H7 (cell line): ENCODE measurements at regions not wholly inside any gene's neighbourhood (a gene's known extent, or its start where the extent isn't known, plus 50 kb on each side); places are given as distances from the start of the nearest gene placed in this dataset.

Experiments
- DNase-seq: peaks from one replicate; pipeline ENCODE4 v3.0.0; 2012
- H3K27me3 ChIP-seq: 2 replicates; pipeline ENCODE4 v1.6.0; 2011; ENCODE audit warnings: mild to moderate bottlenecking, low read length; ENCODE audit not compliant: control insufficient read depth, insufficient read depth
- H3K36me3 ChIP-seq: replicated peaks from 2 replicates; pipeline ENCODE4 v1.5.1; 2011; ENCODE audit warnings: low read length; ENCODE audit not compliant: control insufficient read depth, insufficient read depth
- H3K4me3 ChIP-seq: 2 replicates; pipeline ENCODE4 v1.5.1; 2011; ENCODE audit warnings: low read depth, mild to moderate bottlenecking, control low read depth, low read length, moderate library complexity; ENCODE audit not compliant: insufficient read depth

GRCh38 chr5:133751846-133752245 lies 139.5 kb upstream of the FSTL4 start:
- Histone ChIP-seq H3K36me3 (no peaks in the 10 kb centered on the region), H3K4me3 (no peak overlapping the region), H3K27me3 (no peaks in the 10 kb centered on the region)
- no peak for DNase-seq

GRCh38 chr5:133751421-133751820 lies 139.1 kb upstream of the FSTL4 start:
- no peak for DNase-seq
- H3K36me3 ChIP-seq = no peaks in the 10 kb centered on the region
- H3K4me3 ChIP-seq = no peak overlapping the region
- no peaks in the 10 kb centered on the region for H3K27me3 ChIP-seq

GRCh38 chr5:133750856-133751255 lies 138.5 kb upstream of the FSTL4 start:
- Histone ChIP-seq H3K27me3 (no peaks in the 10 kb centered on the region), H3K4me3 (no peak overlapping the region), H3K36me3 (no peaks in the 10 kb centered on the region)
- DNase-seq = no peak

- no peaks in the 10 kb centered on the region for H3K36me3 ChIP-seq
These were observed 138.0 kb upstream of the FSTL4 start for GRCh38 chr5:133750356-133750755.

GRCh38 chr5:133749331-133749985 lies 137.1 kb upstream of the FSTL4 start:
- DNase-seq = no peak
- Histone ChIP-seq H3K36me3 (no peaks in the 10 kb centered on the region), H3K4me3 (no peak overlapping the region), H3K27me3 (no peaks in the 10 kb centered on the region)

More at GRCh38 chr5:133750356-133750755, 138.0 kb upstream of the FSTL4 start:
- no peak for DNase-seq
- no peak overlapping the region for H3K4me3 ChIP-seq
- no peaks in the 10 kb centered on the region for H3K27me3 ChIP-seq

DNA sequence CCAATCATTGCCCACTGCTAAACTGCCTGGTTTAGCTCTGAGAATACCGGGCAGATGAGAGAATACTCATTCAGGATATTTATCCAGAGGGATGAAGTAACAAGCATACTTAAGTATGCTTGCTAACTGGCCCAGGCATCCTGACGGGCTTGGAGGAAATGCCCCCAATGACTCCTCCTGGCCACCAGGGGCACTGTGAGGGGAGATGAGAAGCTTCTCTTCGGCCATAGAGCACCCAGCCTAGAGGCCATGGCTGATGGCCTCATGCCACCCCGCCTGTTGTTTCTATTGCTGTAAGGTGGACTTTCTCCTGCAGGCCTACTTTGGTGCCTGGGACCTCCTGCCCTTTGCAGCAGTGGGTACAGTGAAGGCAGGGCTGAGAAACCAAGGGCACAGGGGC lies 134.5 kb upstream of the FSTL4 start:
- no peaks in the 10 kb centered on the region for H3K27me3 ChIP-seq
- no peak overlapping the region for H3K4me3 ChIP-seq
- peak; percentile 60 for DNase-seq
- no peaks in the 10 kb centered on the region for H3K36me3 ChIP-seq

DNA sequence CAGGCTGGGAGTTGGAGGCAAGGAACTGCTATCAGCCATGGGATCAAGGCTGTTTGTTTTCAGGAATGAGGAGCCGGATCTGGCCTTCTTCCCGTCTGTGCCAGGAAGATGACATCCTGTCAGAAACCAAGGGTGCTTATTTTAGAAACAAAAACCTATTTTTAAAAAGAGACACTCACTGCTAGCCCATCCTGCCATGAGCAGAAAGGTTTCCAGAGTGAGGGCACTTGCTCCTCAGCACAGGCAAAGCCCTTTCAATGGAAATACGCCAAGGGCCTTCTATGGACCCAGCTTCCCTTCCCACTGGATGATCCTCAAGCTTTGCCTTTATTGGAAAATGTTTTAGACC lies 132.6 kb upstream of the FSTL4 start:
- H3K27me3 ChIP-seq = no peaks in the 10 kb centered on the region
- H3K36me3 ChIP-seq = no peaks in the 10 kb centered on the region
- no peak overlapping the region for H3K4me3 ChIP-seq
- no peak for DNase-seq

DNA sequence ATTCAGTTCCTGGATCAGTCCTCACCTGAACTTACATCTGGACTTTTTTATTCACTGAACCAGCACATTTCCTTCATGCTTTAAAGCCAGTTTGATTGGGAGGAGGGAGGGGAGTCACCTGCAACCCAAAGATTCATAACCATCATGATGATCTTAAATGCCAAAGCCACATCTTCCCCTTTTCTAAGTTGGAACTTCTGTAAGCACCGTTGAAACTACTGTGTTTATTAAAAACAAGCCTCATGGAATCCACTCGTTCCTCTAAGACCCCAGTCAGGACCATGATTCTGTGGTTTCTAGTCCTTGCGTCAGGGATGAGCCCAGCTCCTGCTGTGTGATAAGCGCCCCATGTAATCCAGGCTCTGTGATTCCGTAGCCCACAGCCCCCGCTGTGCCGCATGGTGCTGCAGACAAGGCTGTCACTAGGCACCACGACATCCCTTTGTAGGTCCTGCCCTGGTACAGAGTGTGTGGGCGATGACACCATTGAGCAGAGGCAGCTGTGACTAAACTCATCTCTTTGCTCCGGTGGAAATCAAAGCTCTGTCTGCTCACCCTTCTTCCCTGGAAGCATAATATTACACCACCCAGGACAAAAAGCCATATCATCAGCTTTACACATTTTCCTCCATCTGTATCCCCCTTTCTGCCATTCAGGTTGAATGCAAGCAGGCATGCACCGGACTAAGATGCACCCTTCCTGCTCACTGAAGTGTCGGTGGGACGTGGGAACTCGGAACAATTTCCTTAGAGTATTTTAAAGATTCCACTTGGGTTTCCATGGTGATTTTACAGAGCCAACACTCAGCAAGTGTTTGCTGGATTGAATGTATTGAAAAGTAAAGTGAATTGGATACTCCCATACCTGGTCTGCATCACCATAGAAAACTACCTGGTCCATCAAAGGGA lies 132.0 kb upstream of the FSTL4 start:
- H3K27me3 ChIP-seq = no peaks in the 10 kb centered on the region
- no peaks in the 10 kb centered on the region for H3K36me3 ChIP-seq
- DNase-seq = no peak
- H3K4me3 ChIP-seq = no peak overlapping the region

DNA sequence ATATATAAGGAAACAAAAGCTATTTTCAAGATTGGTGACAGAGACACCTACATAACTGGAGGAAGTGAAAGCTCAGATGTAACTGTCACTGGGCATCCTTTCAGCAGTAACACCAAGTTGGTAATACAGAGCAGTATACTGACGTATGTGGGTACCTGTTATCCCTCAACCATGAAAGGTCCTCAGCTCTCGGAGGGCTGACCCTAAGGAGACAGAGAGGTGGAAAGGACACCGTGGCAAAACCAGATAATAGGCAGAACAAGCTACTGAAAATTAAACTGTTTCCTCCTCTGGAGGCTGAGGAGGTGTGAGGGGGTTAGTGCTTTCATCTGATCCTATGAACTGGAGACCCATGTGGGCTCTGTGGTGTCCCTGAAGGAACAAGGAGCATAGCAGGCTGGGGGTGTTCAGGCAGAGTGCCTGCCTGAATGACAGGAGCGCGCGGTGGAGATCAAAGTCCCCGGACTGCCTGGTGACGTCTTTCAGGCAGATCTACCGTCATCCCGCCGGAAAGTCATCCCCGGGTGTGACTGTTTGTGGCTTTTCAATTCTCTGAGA lies 130.2 kb upstream of the FSTL4 start:
- no peak for DNase-seq
- H3K27me3 ChIP-seq = no peaks in the 10 kb centered on the region
- no peaks in the 10 kb centered on the region for H3K36me3 ChIP-seq
- no peak overlapping the region for H3K4me3 ChIP-seq

GRCh38 chr5:133741818-133742355 lies 129.5 kb upstream of the FSTL4 start:
- H3K27me3 ChIP-seq = no peaks in the 10 kb centered on the region
- no peaks in the 10 kb centered on the region for H3K36me3 ChIP-seq
- no peak for DNase-seq
- H3K4me3 ChIP-seq = no peak overlapping the region

- Histone ChIP-seq H3K36me3 (no peaks in the 10 kb centered on the region), H3K4me3 (no peak overlapping the region), H3K27me3 (no peaks in the 10 kb centered on the region)
- no peak for DNase-seq
These were observed 129.1 kb upstream of the FSTL4 start for GRCh38 chr5:133741396-133741795.

GRCh38 chr5:133739181-133739780 lies 126.9 kb upstream of the FSTL4 start:
- no peak for DNase-seq
- no peak overlapping the region for H3K4me3 ChIP-seq
- H3K27me3 ChIP-seq = no peaks in the 10 kb centered on the region
- no peaks in the 10 kb centered on the region for H3K36me3 ChIP-seq

DNA sequence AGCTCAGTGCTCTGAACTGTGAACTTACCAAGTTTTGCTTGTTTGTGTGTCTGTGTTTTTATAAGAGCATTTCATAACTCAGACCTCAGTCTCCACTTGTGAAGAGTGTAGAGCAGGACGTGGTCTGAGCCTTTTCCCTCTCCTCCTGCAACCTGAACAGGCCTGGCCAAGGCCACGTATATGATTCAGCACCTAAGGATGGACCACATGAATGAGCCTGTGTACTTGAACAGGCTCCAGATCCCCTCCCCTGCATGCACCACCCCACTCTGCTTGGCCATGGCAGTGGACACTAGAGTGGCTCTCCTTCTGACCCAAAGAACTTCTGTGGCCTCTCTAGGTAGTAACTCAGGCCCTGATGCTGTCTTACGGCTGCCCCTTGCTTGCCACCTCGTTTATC lies 125.9 kb upstream of the FSTL4 start:
- H3K4me3 ChIP-seq = no peak overlapping the region
- no peak for DNase-seq
- H3K27me3 ChIP-seq = no peaks in the 10 kb centered on the region

GRCh38 chr5:133736512-133736911 lies 124.2 kb upstream of the FSTL4 start:
- DNase-seq = no peak
- H3K36me3 ChIP-seq = no peaks in the 10 kb centered on the region
- H3K4me3 ChIP-seq = no peak overlapping the region
- no peaks in the 10 kb centered on the region for H3K27me3 ChIP-seq

More for the DNA sequence above, 125.9 kb upstream of the FSTL4 start:
- H3K36me3 ChIP-seq = no peaks in the 10 kb centered on the region
